Endothelial cell of umbilical vein (primary cell): ENCODE measurements at regions not wholly inside any gene's neighbourhood (a gene's known extent, or its start where the extent isn't known, plus 50 kb on each side); places are given as distances from the start of the nearest gene placed in this dataset.

Experiments used
- BruUV-seq: library from RNA; stranded (reverse); fragments of 400-500 nt; replicated peaks from 2 replicates; lab custom pipeline; 2021; lab: Mats Ljungman, UMichigan
- CTCF ChIA-PET: fragments of 300-600, 350-600 bp; sonication (Branson Sonifier 250); formaldehyde crosslinking; loops from one replicate; lab custom pipeline; 2021; ENCODE audit warnings: antibody characterized with exemption, inconsistent platforms; lab: Charles Lee
- POLR2A ChIA-PET: fragments of 300-600, 350-600 bp; sonication (Branson Sonifier 250); formaldehyde crosslinking; loops from one replicate; lab custom pipeline; 2021; ENCODE audit warnings: antibody characterized with exemption, inconsistent platforms; lab: Charles Lee
- DNase-seq: peaks from one replicate; pipeline ENCODE4 v3.0.0-alpha.2; 2011; ENCODE audit warnings: low read depth, low spot score
- FAIRE-seq: peaks from 2 replicates; lab custom pipeline; 2011; peaks lifted over from hg19 to GRCh38; lab: Jason Lieb, UNC
- H2AFZ ChIP-seq: 2 replicates; pipeline ENCODE4 v1.6.0; 2012; ENCODE audit warnings: low read depth, low read length, control low read depth, inconsistent platforms
- H3K27ac ChIP-seq: 2 replicates; pipeline ENCODE4 v1.5.1; 2011; ENCODE audit warnings: low read depth, mild to moderate bottlenecking, control low read depth, low read length, moderate library complexity; ENCODE audit not compliant: insufficient read depth
- H3K27me3 ChIP-seq, 2 experiments: 2 replicates each; pipeline versions ENCODE4 v1.6.0 to v1.6.1; 2011; ENCODE audit warnings: low read length in 2 of 2, mixed read lengths in 1 of 2; ENCODE audit not compliant: control insufficient read depth in 2 of 2, insufficient read depth in 2 of 2
- H3K36me3 ChIP-seq, 2 experiments: 2 replicates in 1 of 2; 3 replicates in 1 of 2; pipeline ENCODE4 v1.5.1; 2011; ENCODE audit warnings: low read length in 2 of 2, mild to moderate bottlenecking in 1 of 2, moderate library complexity in 1 of 2; ENCODE audit not compliant: control insufficient read depth in 2 of 2, insufficient read depth in 2 of 2; ENCODE audit errors: extremely low read depth in 1 of 2
- H3K4me1 ChIP-seq: 3 replicates; pipeline ENCODE4 v1.5.1; 2011; ENCODE audit warnings: mild to moderate bottlenecking, low read length; ENCODE audit not compliant: control insufficient read depth, insufficient read depth; ENCODE audit errors: extremely low read depth
- H3K4me2 ChIP-seq: 2 replicates; pipeline ENCODE4 v1.6.1; 2011; ENCODE audit warnings: low read length, control low read depth, mixed read lengths; ENCODE audit not compliant: insufficient read depth
- H3K4me3 ChIP-seq, 3 experiments: fragments of 200-600 bp in 1 of 3; sonication (generic), shearing (Covaris generic) in 1 of 3; replicated peaks in 1 of 3; 2 replicates each; pipeline ENCODE4 v1.5.1; 2011 to 2016; ENCODE audit warnings: control low read depth in 3 of 3, low read length in 3 of 3, mild to moderate bottlenecking in 2 of 3, inconsistent platforms in 1 of 3, low read depth in 1 of 3, moderate library complexity in 1 of 3; ENCODE audit not compliant: insufficient read depth in 1 of 3
- H3K79me2 ChIP-seq: 2 replicates; pipeline ENCODE4 v1.6.0; 2012; ENCODE audit warnings: low read length, inconsistent platforms; ENCODE audit not compliant: control insufficient read depth, insufficient read depth
- H3K9ac ChIP-seq: replicated peaks from 2 replicates; pipeline ENCODE3; 2011; ENCODE audit warnings: low read length, control low read depth; ENCODE audit not compliant: insufficient read depth; ENCODE audit errors: extremely low read depth
- H3K9me1 ChIP-seq: replicated peaks from 3 replicates; pipeline ENCODE4 v1.6.0; 2011; ENCODE audit warnings: mild to moderate bottlenecking, low read length; ENCODE audit not compliant: control insufficient read depth, insufficient read depth; ENCODE audit errors: extremely low read depth
- H3K9me3 ChIP-seq: replicated peaks from 2 replicates; pipeline ENCODE4 v1.5.1; 2012; ENCODE audit warnings: low read length, inconsistent platforms; ENCODE audit not compliant: control insufficient read depth, insufficient read depth
- H4K20me1 ChIP-seq: replicated peaks from 2 replicates; pipeline ENCODE3; 2011; ENCODE audit warnings: mild to moderate bottlenecking, low read length; ENCODE audit not compliant: control insufficient read depth, insufficient read depth; ENCODE audit errors: extremely low read depth
- CTCF ChIP-seq, 2 donors: IDR thresholded peaks; 1 replicate in 1 of 2; 2 replicates in 1 of 2; pipeline ENCODE4 v1.5.1; 2011; ENCODE audit warnings: low read length in 2 of 2, mild to moderate bottlenecking in 2 of 2, moderate library complexity in 2 of 2, control low read depth in 1 of 2, inconsistent platforms in 1 of 2, low read depth in 1 of 2; ENCODE audit not compliant: insufficient read depth in 1 of 2; ENCODE audit errors: extremely low read depth in 1 of 2
- EZH2 ChIP-seq: IDR thresholded peaks from 2 replicates; pipeline ENCODE4 v1.6.1; 2012; ENCODE audit warnings: borderline replicate concordance, low read depth, mild to moderate bottlenecking, moderate library complexity, low read length, inconsistent platforms; ENCODE audit not compliant: severe bottlenecking
- FOS ChIP-seq: IDR thresholded peaks from 2 replicates; pipeline ENCODE4 v1.6.1; 2011; ENCODE audit warnings: mild to moderate bottlenecking, low read length, moderate library complexity, borderline replicate concordance; ENCODE audit not compliant: insufficient read depth
- GATA2 ChIP-seq: IDR thresholded peaks from 2 replicates; pipeline ENCODE4 v1.7.0; 2011; ENCODE audit warnings: low read depth, mild to moderate bottlenecking, moderate library complexity, mixed read lengths, low read length; ENCODE audit not compliant: insufficient read length, insufficient read depth
- JUN ChIP-seq: IDR thresholded peaks from 2 replicates; pipeline ENCODE4 v1.6.1; 2011; ENCODE audit warnings: borderline replicate concordance, low read depth; ENCODE audit not compliant: insufficient read length, insufficient read depth
- MAX ChIP-seq: IDR thresholded peaks from 2 replicates; pipeline ENCODE4 v1.6.1; 2011; ENCODE audit not compliant: insufficient read depth, insufficient read length
- MYC ChIP-seq: IDR thresholded peaks from one replicate; pipeline ENCODE4 v1.6.1; 2011; ENCODE audit warnings: mild to moderate bottlenecking, low read depth, low read length
- POLR2A ChIP-seq: IDR thresholded peaks from 2 replicates; pipeline ENCODE4 v1.6.1; 2012; ENCODE audit warnings: low read depth, mild to moderate bottlenecking, control low read depth, low read length
- POLR2AphosphoS5 ChIP-seq: IDR thresholded peaks from 2 replicates; pipeline ENCODE4 v1.6.1; 2012; ENCODE audit warnings: low read depth, mild to moderate bottlenecking, control low read depth, low read length, moderate library complexity; ENCODE audit not compliant: insufficient read depth
- dilution Hi-C: fragments of 300-500 bp; cut with MboI; formaldehyde crosslinking; loops from one replicate; pipeline ENCODE4 v1.15.0; 2019; ENCODE audit warnings: low sequenced_read_pairs; ENCODE audit not compliant: extremely low pct_ligation_motif_present
- intact Hi-C: fragments of 100-400 bp; cut with micrococcal nuclease; formaldehyde crosslinking; loops from one replicate; pipeline ENCODE4 v1.10.0; 2022

- Histone ChIP-seq H3K4me1 (no peaks in the 10 kb centered on the region), H3K4me2 (no peak overlapping the region), H3K9me3 (no peaks in the 10 kb centered on the region), H3K4me3 (no peak overlapping the region), H3K27ac (no peak overlapping the region), H3K79me2 (no peaks in the 10 kb centered on the region), H3K9me1 (no peaks in the 10 kb centered on the region), H3K36me3 (no peaks in the 10 kb centered on the region), H3K9ac (no peak overlapping the region), H4K20me1 (no peaks in the 10 kb centered on the region), H3K27me3 (no peaks in the 10 kb centered on the region), H2AFZ (no peak overlapping the region)
- DNase-seq (no peak), FAIRE-seq (no peak)
- ChIA-PET POLR2A (no interaction called here), CTCF (no interaction called here)
- no TSS peak for BruUV-seq
- dilution Hi-C loops (no loop called here), intact Hi-C loops (no loop called here)
- TF ChIP-seq MAX (no peak), JUN (no peak), CTCF (IDR thresholded peaks at IDR 0.05; ENCODE audit: extremely low read depth in 1 of 2, insufficient read depth in 1 of 2, low read depth in 1 of 2, low read length in 2 of 2) (no peak), GATA2 (no peak), EZH2 (no peak), POLR2AphosphoS5 (no peak), FOS (no peak), POLR2A (no peak), MYC (no peak)
Observed at GRCh38 chr13:79211377-79211776, 194.7 kb downstream of the RBM26 start.
